Left colon (tissue), 2 donors: ENCODE measurements at regions not wholly inside any gene's neighbourhood (a gene's known extent, or its start where the extent isn't known, plus 50 kb on each side); places are given as distances from the start of the nearest gene placed in this dataset.
A peak's percentile ranks its signal among the peaks of the same experiment; 100 is the strongest.

Experiments used
- ATAC-seq: fragments of 200-7000 bp; cut with Tn5 transposase; one replicate; pipeline ENCODE4 v1.9.1; 2020; ENCODE audit warnings: mild to moderate bottlenecking, moderate library complexity
- DNase-seq, 2 donors: peaks; one replicate each; pipeline ENCODE4 v3.0.0-alpha.2; 2020
- intact Hi-C, 2 donors: fragments of 100-400 bp; cut with DNase I in 1 of 2; cut with micrococcal nuclease in 1 of 2; formaldehyde crosslinking; loops; one replicate each; pipeline versions ENCODE4 v1.11.2 to v1.14.0; 2022; cut with DNase I, micrococcal nuclease
- donor health status: DM: no; HTN: no; CAD: no.
- donor health status: DM: yes; HTN: yes; CAD: no.

- DNase-seq (peak; percentile 50 to 74), ATAC-seq (peak; percentile 77)
- intact Hi-C loops, result loop anchor here in 1 of 2 donors (5.0 kb wide), 1 partner anchor 927 kb away; no protein-coding TSS in a partner anchor
Observed at GRCh38 chr21:41068967-41069642, 98.9 kb upstream of the BACE2 start.

- intact Hi-C loops, result no loop called here
- ATAC-seq, result no peak
- DNase-seq, result no peak
Observed at GRCh38 chr21:41070284-41070683, 97.7 kb upstream of the BACE2 start.

GRCh38 chr21:41071258-41072171 is 96.4 kb upstream of the BACE2 start:
- no peak for ATAC-seq
- DNase-seq, result no peak
- intact Hi-C loops, result no loop called here

GRCh38 chr21:41073558-41073957 is 94.4 kb upstream of the BACE2 start:
- ATAC-seq (no peak), DNase-seq (no peak)
- intact Hi-C loops, result no loop called here

- DNase-seq, result no peak
- no peak for ATAC-seq
- intact Hi-C loops, result no loop called here
Observed at GRCh38 chr21:41074396-41075184, 93.4 kb upstream of the BACE2 start.

GRCh38 chr21:41075656-41076055 is 92.3 kb upstream of the BACE2 start:
- intact Hi-C loops, result no loop called here
- ATAC-seq (no peak), DNase-seq (no peak)

- DNase-seq (no peak), ATAC-seq (no peak)
- intact Hi-C loops, result no loop called here
Observed at GRCh38 chr21:41076064-41076463, 91.9 kb upstream of the BACE2 start.

GRCh38 chr21:41079159-41079558 is 88.8 kb upstream of the BACE2 start:
- DNase-seq, result no peak
- no peak for ATAC-seq
- intact Hi-C loops, result no loop called here

- intact Hi-C loops, result no loop called here
- DNase-seq (no peak), ATAC-seq (no peak)
Observed at GRCh38 chr21:41080485-41081121, 87.4 kb upstream of the BACE2 start.

GRCh38 chr21:41086569-41086968 is 81.4 kb upstream of the BACE2 start:
- intact Hi-C loops, result no loop called here
- ATAC-seq (no peak), DNase-seq (no peak)

- DNase-seq (no peak), ATAC-seq (no peak)
- intact Hi-C loops, result no loop called here
Observed at GRCh38 chr21:41090981-41091380, 77.0 kb upstream of the BACE2 start.

GRCh38 chr21:41091616-41092015 is 76.3 kb upstream of the BACE2 start:
- intact Hi-C loops, result no loop called here
- ATAC-seq, result no peak
- no peak for DNase-seq

GRCh38 chr21:41092312-41092711 is 75.6 kb upstream of the BACE2 start:
- ATAC-seq (no peak), DNase-seq (no peak)
- intact Hi-C loops, result no loop called here

- no peak for ATAC-seq
- intact Hi-C loops, result no loop called here
- DNase-seq, result no peak
Observed at GRCh38 chr21:41095983-41096382, 72.0 kb upstream of the BACE2 start.

- ATAC-seq (no peak), DNase-seq (no peak)
- intact Hi-C loops, result no loop called here
Observed at GRCh38 chr21:41098076-41098475, 69.9 kb upstream of the BACE2 start.

- no peak for ATAC-seq
- intact Hi-C loops, result no loop called here
- DNase-seq, result no peak
Observed at GRCh38 chr21:41098481-41099042, 69.4 kb upstream of the BACE2 start.

GRCh38 chr21:41100826-41101550 is 67.0 kb upstream of the BACE2 start:
- intact Hi-C loops, result no loop called here
- DNase-seq (no peak), ATAC-seq (no peak)

GRCh38 chr21:41102281-41102680 is 65.7 kb upstream of the BACE2 start:
- no peak for ATAC-seq
- intact Hi-C loops, result no loop called here
- no peak for DNase-seq
